ENCODE measurements at regions not wholly inside any gene's neighbourhood (a gene's known extent, or its start where the extent isn't known, plus 50 kb on each side); places are given as distances from the start of the nearest gene placed in this dataset.

GRCh38 chr2:70035344-70035844 lies 51.9 kb upstream of the PCBP1 start:
- no peak for TF ChIP-seq CTCF (IDR thresholded peaks at IDR 0.05)
- no peak for TF ChIP-seq ZFX (IDR thresholded peaks at IDR 0.05; ENCODE audit: borderline replicate concordance)
